GM12873 (cell line): ENCODE measurements at regions not wholly inside any gene's neighbourhood (a gene's known extent, or its start where the extent isn't known, plus 50 kb on each side); places are given as distances from the start of the nearest gene placed in this dataset.

Experiments
- CTCF ChIP-seq: IDR thresholded peaks from 2 replicates; pipeline ENCODE4 v1.5.1; 2012; ENCODE audit warnings: low read depth, mild to moderate bottlenecking, moderate library complexity, low read length, control low read depth; ENCODE audit not compliant: insufficient read depth; ENCODE audit errors: missing control alignments

GRCh38 chr3:68620211-68620610, 312.1 kb downstream of the TAFA4 start:
- TF ChIP-seq CTCF: no peak

GRCh38 chr3:68614087-68614486, 318.3 kb downstream of the TAFA4 start:
- TF ChIP-seq CTCF: no peak

- no peak for TF ChIP-seq CTCF
Measured at GRCh38 chr3:68571321-68571720, 361.0 kb downstream of the TAFA4 start.

- no peak for TF ChIP-seq CTCF
Measured at GRCh38 chr3:68560728-68561127, 371.6 kb downstream of the TAFA4 start.

GRCh38 chr3:68535782-68536181, 396.6 kb downstream of the TAFA4 start:
- no peak for TF ChIP-seq CTCF

GRCh38 chr3:68523330-68523729, 409.0 kb downstream of the TAFA4 start:
- no peak for TF ChIP-seq CTCF

- TF ChIP-seq CTCF: no peak
Measured at GRCh38 chr3:68515237-68515636, 417.1 kb downstream of the TAFA4 start.
